ENCODE measurements at regions not wholly inside any gene's neighbourhood (a gene's known extent, or its start where the extent isn't known, plus 50 kb on each side); places are given as distances from the start of the nearest gene placed in this dataset.

DNA sequence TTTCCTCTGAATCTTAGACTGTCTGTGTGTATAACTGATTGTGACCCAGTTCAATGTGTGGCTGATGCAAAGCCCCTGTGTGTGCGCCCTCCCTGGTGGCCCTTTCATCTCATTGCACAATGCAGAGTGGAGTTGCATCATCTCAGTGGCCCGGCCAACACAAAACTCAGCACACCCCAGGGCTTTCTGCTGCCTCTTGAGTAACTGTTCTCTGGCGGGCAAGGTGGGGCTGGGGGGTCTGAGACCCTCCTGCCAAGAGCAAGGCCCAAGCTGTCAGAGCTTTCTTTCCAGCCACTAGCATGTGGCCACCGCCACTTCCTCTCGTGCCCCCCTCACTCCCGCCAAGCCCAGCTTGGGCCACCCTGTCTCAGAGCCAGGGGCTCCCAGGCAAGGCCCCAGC is 80.7 kb upstream of the ALDH1L1 start:
- TF ChIP-seq, protein P1, sequence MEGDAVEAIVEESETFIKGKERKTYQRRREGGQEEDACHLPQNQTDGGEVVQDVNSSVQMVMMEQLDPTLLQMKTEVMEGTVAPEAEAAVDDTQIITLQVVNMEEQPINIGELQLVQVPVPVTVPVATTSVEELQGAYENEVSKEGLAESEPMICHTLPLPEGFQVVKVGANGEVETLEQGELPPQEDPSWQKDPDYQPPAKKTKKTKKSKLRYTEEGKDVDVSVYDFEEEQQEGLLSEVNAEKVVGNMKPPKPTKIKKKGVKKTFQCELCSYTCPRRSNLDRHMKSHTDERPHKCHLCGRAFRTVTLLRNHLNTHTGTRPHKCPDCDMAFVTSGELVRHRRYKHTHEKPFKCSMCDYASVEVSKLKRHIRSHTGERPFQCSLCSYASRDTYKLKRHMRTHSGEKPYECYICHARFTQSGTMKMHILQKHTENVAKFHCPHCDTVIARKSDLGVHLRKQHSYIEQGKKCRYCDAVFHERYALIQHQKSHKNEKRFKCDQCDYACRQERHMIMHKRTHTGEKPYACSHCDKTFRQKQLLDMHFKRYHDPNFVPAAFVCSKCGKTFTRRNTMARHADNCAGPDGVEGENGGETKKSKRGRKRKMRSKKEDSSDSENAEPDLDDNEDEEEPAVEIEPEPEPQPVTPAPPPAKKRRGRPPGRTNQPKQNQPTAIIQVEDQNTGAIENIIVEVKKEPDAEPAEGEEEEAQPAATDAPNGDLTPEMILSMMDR (IDR thresholded peaks at IDR 0.05): peak in 2 of 5 experiments; percentile 16 to 50
- peak in 1 of 2 donors; percentile 20 for TF ChIP-seq POLR2A (IDR thresholded peaks at IDR 0.05)
- peak in 1 of 2 donors; percentile 96 for TF ChIP-seq EP300 (IDR thresholded peaks at IDR 0.05)

Measured in tibial nerve (tissue), 4 donors.